ENCODE measurements at regions not wholly inside any gene's neighbourhood (a gene's known extent, or its start where the extent isn't known, plus 50 kb on each side); places are given as distances from the start of the nearest gene placed in this dataset.
"Not testable (repeated sequence)": the region's sequence is repeated elsewhere in the genome, so short reads cannot be mapped to it uniquely, and the experiment has no call there.

GRCh38 chr5:62221881-62222280 lies 84.1 kb upstream of the KIF2A start:
- H3K4me3 ChIP-seq, DNase-seq, H3K9me3 ChIP-seq, H3K27me3 ChIP-seq, ATAC-seq, H3K4me1 ChIP-seq, H3K27ac ChIP-seq, H3K36me3 ChIP-seq: not testable (repeated sequence)
- WGBS, 2 donors: 62 to 68% methylated on average over 5 of the region's 5 CpGs
- intact Hi-C loops (cut with DNase I): loop anchor here in 8 of 10 donors (5.0 kb wide), 3 partner anchors 125 to 135 kb away; no protein-coding TSS in a partner anchor

GRCh38 chr5:62222305-62222704 lies 83.7 kb upstream of the KIF2A start:
- H3K27me3 ChIP-seq, DNase-seq, H3K4me3 ChIP-seq, H3K27ac ChIP-seq, ATAC-seq, H3K36me3 ChIP-seq, H3K4me1 ChIP-seq, H3K9me3 ChIP-seq: not testable (repeated sequence)
- WGBS, 2 donors: 78 to 82% methylated on average over 2 of the region's 2 CpGs
- intact Hi-C loops (cut with DNase I): loop anchor here in 8 of 10 donors (5.0 kb wide), 3 partner anchors 125 to 135 kb away; no protein-coding TSS in a partner anchor

GRCh38 chr5:62223312-62223670 lies 82.7 kb upstream of the KIF2A start:
- WGBS, 2 donors: 5 to 12% methylated on average over 8 to 9 of the region's 9 CpGs
- DNase-seq (peak; percentile 34 to 70), ATAC-seq (peak; percentile 92 to 99 (median 98))
- intact Hi-C loops (cut with DNase I): loop anchor here in 8 of 10 donors (5.0 kb wide), 3 partner anchors 124 to 134 kb away; no protein-coding TSS in a partner anchor
- not testable (repeated sequence) for H3K27ac ChIP-seq, H3K27me3 ChIP-seq, H3K36me3 ChIP-seq, H3K4me1 ChIP-seq, H3K9me3 ChIP-seq
- peak; percentile 24 to 67 (median 61) for TF ChIP-seq CTCF (IDR thresholded peaks at IDR 0.05)
- H3K4me3 ChIP-seq: peak overlapping the region in 5 of 10 donors; percentile 31 to 40 (median 35)

GRCh38 chr5:62224987-62225601 lies 80.9 kb upstream of the KIF2A start:
- not testable (repeated sequence) for H3K36me3 ChIP-seq, H3K9me3 ChIP-seq, H3K27ac ChIP-seq, H3K4me3 ChIP-seq, H3K27me3 ChIP-seq, H3K4me1 ChIP-seq, DNase-seq, ATAC-seq
- WGBS, 2 donors: 77 to 79% methylated on average over 7 of the region's 7 CpGs
- TF ChIP-seq CTCF (IDR thresholded peaks at IDR 0.05): peak in 8 of 9 donors; percentile 9 to 54 (median 30)
- intact Hi-C loops (cut with DNase I): loop anchor here in 9 of 10 donors (5.0 kb wide), 3 partner anchors 122 to 132 kb away; no protein-coding TSS in a partner anchor

GRCh38 chr5:62230876-62231388 lies 75.1 kb upstream of the KIF2A start:
- H3K27ac ChIP-seq; H3K4me3 ChIP-seq; H3K36me3 ChIP-seq; H3K4me1 ChIP-seq; H3K27me3 ChIP-seq; DNase-seq; ATAC-seq; H3K9me3 ChIP-seq; intact Hi-C loops (cut with DNase I): not testable (repeated sequence)
- WGBS, 2 donors: 79 to 86% methylated on average over 3 of the region's 3 CpGs

GRCh38 chr5:62231576-62231975 lies 74.4 kb upstream of the KIF2A start:
- ATAC-seq: no peak
- Histone ChIP-seq H3K36me3 (no peaks in the 10 kb centered on the region), H3K27me3 (no peaks in the 10 kb centered on the region), H3K9me3 (peaks cover 0 to 2% (median 0%) of the 10 kb centered on the region in 11 donors), H3K4me3 (no peak overlapping the region), H3K27ac (no peak overlapping the region), H3K4me1 (peaks cover 0 to 4% (median 0%) of the 10 kb centered on the region in 9 donors)
- no peak for TF ChIP-seq CTCF (IDR thresholded peaks at IDR 0.05)
- intact Hi-C loops (cut with DNase I): no loop called here
- 86 to 88% methylated on average over 9 of the region's 9 CpGs for WGBS, 2 donors
- no peak for DNase-seq

- H3K36me3 ChIP-seq; DNase-seq; H3K27ac ChIP-seq; intact Hi-C loops (cut with DNase I); H3K9me3 ChIP-seq; H3K4me3 ChIP-seq; H3K27me3 ChIP-seq; H3K4me1 ChIP-seq; ATAC-seq: not testable (repeated sequence)
- WGBS, 2 donors: 79 to 91% methylated on average over 1 of the region's 1 CpG
Observed at GRCh38 chr5:62232218-62232617, 73.8 kb upstream of the KIF2A start.

- 67 to 68% methylated on average over 6 of the region's 6 CpGs for WGBS, 2 donors
- H3K27me3 ChIP-seq; DNase-seq; H3K36me3 ChIP-seq; H3K4me3 ChIP-seq; H3K9me3 ChIP-seq; intact Hi-C loops (cut with DNase I); H3K4me1 ChIP-seq: not testable (repeated sequence)
- H3K27ac ChIP-seq: peak overlapping the region in 1 of 10 donors; percentile 36
- ATAC-seq: peak in 6 of 8 donors; percentile 62 to 92 (median 78)
Observed at GRCh38 chr5:62233083-62234046, 72.6 kb upstream of the KIF2A start.
